ENCODE measurements at regions not wholly inside any gene's neighbourhood (a gene's known extent, or its start where the extent isn't known, plus 50 kb on each side); places are given as distances from the start of the nearest gene placed in this dataset.
A peak's percentile ranks its signal among the peaks of the same experiment; 100 is the strongest.

- DNase-seq (ENCODE audit: insufficient read length, low spot score) = no peak
- FAIRE-seq = no peak
Measured at GRCh38 chr1:29983321-29983720, 740.1 kb downstream of the MATN1 start.

- FAIRE-seq (no peak), DNase-seq (ENCODE audit: insufficient read length, low spot score) (no peak)
Measured at GRCh38 chr1:29981586-29982239, 741.7 kb downstream of the MATN1 start.

GRCh38 chr1:29977550-29977949 lies 741.2 kb downstream of the PTPRU start:
- DNase-seq (ENCODE audit: insufficient read length, low spot score) = no peak
- FAIRE-seq = no peak

GRCh38 chr1:29975036-29975694 lies 738.8 kb downstream of the PTPRU start:
- DNase-seq (ENCODE audit: insufficient read length, low spot score) = peak; percentile 13
- no peak for FAIRE-seq

- FAIRE-seq = no peak
- DNase-seq (ENCODE audit: insufficient read length, low spot score) = peak; percentile 56
Measured at GRCh38 chr1:29974316-29974724, 738.0 kb downstream of the PTPRU start.

GRCh38 chr1:29973406-29973805 lies 737.1 kb downstream of the PTPRU start:
- no peak for FAIRE-seq
- no peak for DNase-seq (ENCODE audit: insufficient read length, low spot score)

GRCh38 chr1:29972421-29973053 lies 736.2 kb downstream of the PTPRU start:
- DNase-seq (ENCODE audit: insufficient read length, low spot score) (no peak), FAIRE-seq (no peak)

GRCh38 chr1:29971703-29972102 lies 735.4 kb downstream of the PTPRU start:
- DNase-seq (ENCODE audit: insufficient read length, low spot score) = no peak
- FAIRE-seq = no peak

GRCh38 chr1:29970747-29971325 lies 734.5 kb downstream of the PTPRU start:
- no peak for DNase-seq (ENCODE audit: insufficient read length, low spot score)
- FAIRE-seq = no peak

- DNase-seq (ENCODE audit: insufficient read length, low spot score) = no peak
- FAIRE-seq = no peak
Measured at GRCh38 chr1:29969576-29969975, 733.3 kb downstream of the PTPRU start.

GRCh38 chr1:29967261-29967660 lies 730.9 kb downstream of the PTPRU start:
- no peak for FAIRE-seq
- no peak for DNase-seq (ENCODE audit: insufficient read length, low spot score)

GRCh38 chr1:29966526-29967045 lies 730.3 kb downstream of the PTPRU start:
- FAIRE-seq = no peak
- DNase-seq (ENCODE audit: insufficient read length, low spot score) = no peak

- FAIRE-seq = no peak
Measured at GRCh38 chr1:29964718-29965533, 728.6 kb downstream of the PTPRU start.

GRCh38 chr1:29963946-29964345 lies 727.6 kb downstream of the PTPRU start:
- FAIRE-seq = no peak
- no peak for DNase-seq (ENCODE audit: insufficient read length, low spot score)

More at GRCh38 chr1:29964718-29965533, 728.6 kb downstream of the PTPRU start:
- DNase-seq (ENCODE audit: insufficient read length, low spot score) = no peak

GRCh38 chr1:29962831-29963247 lies 726.5 kb downstream of the PTPRU start:
- DNase-seq (ENCODE audit: insufficient read length, low spot score) (no peak), FAIRE-seq (no peak)

GRCh38 chr1:29962336-29962735 lies 726.0 kb downstream of the PTPRU start:
- DNase-seq (ENCODE audit: insufficient read length, low spot score) (no peak), FAIRE-seq (no peak)

- DNase-seq (ENCODE audit: insufficient read length, low spot score) (no peak), FAIRE-seq (no peak)
Measured at GRCh38 chr1:29961293-29962059, 725.2 kb downstream of the PTPRU start.

GRCh38 chr1:29960876-29961275 lies 724.6 kb downstream of the PTPRU start:
- FAIRE-seq (no peak), DNase-seq (ENCODE audit: insufficient read length, low spot score) (no peak)

- FAIRE-seq (no peak), DNase-seq (ENCODE audit: insufficient read length, low spot score) (no peak)
Measured at GRCh38 chr1:29960156-29960755, 723.9 kb downstream of the PTPRU start.
